SK-N-SH (cell line): ENCODE measurements at regions not wholly inside any gene's neighbourhood (a gene's known extent, or its start where the extent isn't known, plus 50 kb on each side); places are given as distances from the start of the nearest gene placed in this dataset.

ENCODE experiments used
- CTCF ChIA-PET: fragments of 300-600, 350-600 bp; formaldehyde crosslinking; extraction: SDS; loops from one replicate; lab custom pipeline; 2021; lab: Yijun Ruan, JAX
- POLR2A ChIA-PET: fragments of 350-600 bp; sonication (Branson Sonifier 250); formaldehyde crosslinking; extraction: SDS; loops from one replicate; lab custom pipeline; 2020; ENCODE audit warnings: antibody characterized with exemption, inconsistent platforms; lab: Yijun Ruan, JAX
- DNase-seq: peaks from one replicate; pipeline ENCODE4 v3.0.0; 2012
- H2AFZ ChIP-seq: fragments of 200-600 bp; sonication (generic); 2 replicates; pipeline ENCODE4 v1.8.1; 2016; ENCODE audit warnings: antibody characterized with exemption, mild to moderate bottlenecking, low read depth
- H3F3A ChIP-seq: fragments of 200-600 bp; sonication (generic); replicated peaks from 2 replicates; pipeline ENCODE3; 2016; ENCODE audit warnings: antibody characterized with exemption, mild to moderate bottlenecking; ENCODE audit not compliant: insufficient read depth
- H3K27ac ChIP-seq, 2 experiments: fragments of 200-500 bp in 1 of 2; fragments of 200-600 bp in 1 of 2; sonication (Bioruptor generic) in 1 of 2; sonication (generic), shearing (Covaris generic) in 1 of 2; 2 replicates each; pipeline versions ENCODE4 v1.5.1 to v1.6.1; 2014 to 2016; ENCODE audit warnings: low read depth in 2 of 2, inconsistent platforms in 1 of 2, low read length in 1 of 2, mild to moderate bottlenecking in 1 of 2, mixed read lengths in 1 of 2
- H3K27me3 ChIP-seq: fragments of 200-600 bp; sonication (generic), shearing (Covaris generic); 2 replicates; pipeline ENCODE4 v1.6.1; 2016; ENCODE audit warnings: mixed run types; ENCODE audit not compliant: insufficient read depth
- H3K36me3 ChIP-seq, 2 experiments: fragments of 200-500 bp in 1 of 2; fragments of 200-600 bp in 1 of 2; sonication (Bioruptor generic) in 1 of 2; sonication (generic) in 1 of 2; replicated peaks in 1 of 2; 2 replicates each; pipeline versions ENCODE3 to v1.5.1; 2014 to 2016; ENCODE audit warnings: low read length in 1 of 2, mild to moderate bottlenecking in 1 of 2; ENCODE audit not compliant: insufficient read depth in 2 of 2, control insufficient read depth in 1 of 2
- H3K4me1 ChIP-seq, 2 experiments: fragments of 200-500 bp in 1 of 2; fragments of 200-600 bp in 1 of 2; sonication (Bioruptor generic) in 1 of 2; sonication (generic), shearing (Covaris generic) in 1 of 2; 2 replicates each; pipeline versions ENCODE4 v1.5.1 to v1.6.1; 2014 to 2016; ENCODE audit warnings: low read depth in 1 of 2, low read length in 1 of 2, mixed run types in 1 of 2; ENCODE audit not compliant: insufficient read depth in 2 of 2, control insufficient read depth in 1 of 2
- H3K4me2 ChIP-seq: fragments of 200-600 bp; sonication (generic), shearing (Covaris generic); 2 replicates; pipeline ENCODE4 v1.6.1; 2017; ENCODE audit warnings: mixed run types
- H3K4me3 ChIP-seq, 2 experiments: fragments of 200-500 bp in 1 of 2; fragments of 200-600 bp in 1 of 2; sonication (Bioruptor generic) in 1 of 2; sonication (generic), shearing (Covaris generic) in 1 of 2; 2 replicates each; pipeline versions ENCODE4 v1.5.1 to v1.8.1; 2014 to 2016; ENCODE audit warnings: low read depth in 2 of 2, inconsistent platforms in 1 of 2, low read length in 1 of 2, mild to moderate bottlenecking in 1 of 2, mixed read lengths in 1 of 2, moderate library complexity in 1 of 2
- H3K79me2 ChIP-seq: fragments of 200-600 bp; sonication (generic); 2 replicates; pipeline ENCODE4 v1.8.1; 2017; ENCODE audit warnings: mild to moderate bottlenecking; ENCODE audit not compliant: insufficient read depth
- H3K9ac ChIP-seq: fragments of 200-600 bp; sonication (generic); 2 replicates; pipeline ENCODE4 v1.6.1; 2017; ENCODE audit warnings: mixed run types
- H3K9me2 ChIP-seq: fragments of 200-600 bp; sonication (generic); 2 replicates; pipeline ENCODE4 v1.6.1; 2017; ENCODE audit warnings: mixed run types
- H3K9me3 ChIP-seq: fragments of 200-600 bp; sonication (generic); 2 replicates; pipeline ENCODE4 v1.6.1; 2017; ENCODE audit warnings: mixed run types, mild to moderate bottlenecking, moderate library complexity
- H4K20me1 ChIP-seq: fragments of 200-600 bp; sonication (generic); 2 replicates; pipeline ENCODE4 v1.6.1; 2017; ENCODE audit warnings: mild to moderate bottlenecking, mixed run types; ENCODE audit not compliant: insufficient read depth
- ELF1 ChIP-seq: IDR thresholded peaks from 2 replicates; pipeline ENCODE4 v1.4.0; 2012
- EP300 ChIP-seq, 2 experiments: IDR thresholded peaks; 2 replicates each; pipeline versions ENCODE4 v1.4.0 to v1.6.1; 2012; ENCODE audit warnings: borderline replicate concordance in 1 of 2, low read depth in 1 of 2, low read length in 1 of 2
- FOSL2 ChIP-seq: IDR thresholded peaks from 2 replicates; pipeline ENCODE4 v1.4.0; 2012; ENCODE audit warnings: low read depth, mild to moderate bottlenecking, moderate library complexity, borderline replicate concordance
- FOXJ3 ChIP-seq: sonication (generic); formaldehyde crosslinking; IDR thresholded peaks from 2 replicates; pipeline ENCODE4 v1.5.1; 2020; ENCODE audit warnings: mild to moderate bottlenecking, missing genetic modification reagents
- GATA2 ChIP-seq: sonication (generic); formaldehyde crosslinking; IDR thresholded peaks from 2 replicates; pipeline ENCODE4 v1.5.0; 2020; ENCODE audit warnings: mild to moderate bottlenecking, missing genetic modification reagents
- IRF3 ChIP-seq: fragments of 150-350 bp; IDR thresholded peaks from 2 replicates; pipeline ENCODE4 v1.6.1; 2016; ENCODE audit warnings: mild to moderate bottlenecking, low read depth, low read length
- MXI1 ChIP-seq: IDR thresholded peaks from 2 replicates; pipeline ENCODE4 v1.6.1; 2012; ENCODE audit warnings: mild to moderate bottlenecking, low read depth, low read length, improper control_type of control experiment
- NFIC ChIP-seq: IDR thresholded peaks from 2 replicates; pipeline ENCODE4 v1.4.0; 2012; ENCODE audit warnings: borderline replicate concordance
- POLR2AphosphoS5 ChIP-seq: IDR thresholded peaks from 2 replicates; pipeline ENCODE4 v1.6.1; 2012; ENCODE audit warnings: low read depth, low read length
- REST ChIP-seq: IDR thresholded peaks from 2 replicates; pipeline ENCODE4 v1.6.1; 2012; ENCODE audit warnings: mild to moderate bottlenecking, low read depth, low read length, moderate library complexity
- RXRA ChIP-seq: IDR thresholded peaks from 2 replicates; pipeline ENCODE4 v1.4.0; 2012; ENCODE audit warnings: low read depth, mild to moderate bottlenecking, borderline replicate concordance
- SIN3A ChIP-seq: IDR thresholded peaks from 2 replicates; pipeline ENCODE4 v1.6.1; 2012; ENCODE audit warnings: low read depth, mild to moderate bottlenecking, low read length, moderate library complexity, borderline replicate concordance
- TAF1 ChIP-seq: IDR thresholded peaks from 2 replicates; pipeline ENCODE4 v1.6.1; 2012; ENCODE audit warnings: low read depth, mild to moderate bottlenecking, low read length, moderate library complexity, borderline replicate concordance
- USF1 ChIP-seq: IDR thresholded peaks from 2 replicates; pipeline ENCODE4 v1.4.0; 2012; ENCODE audit warnings: low read depth, borderline replicate concordance
- YY1 ChIP-seq: IDR thresholded peaks from 2 replicates; pipeline ENCODE4 v1.4.0; 2012; ENCODE audit warnings: low read depth, mild to moderate bottlenecking

GRCh38 chr5:164898705-164899104 lies 1393.3 kb downstream of the MAT2B start:
- Histone ChIP-seq H3K4me3 (no peak overlapping the region), H3K4me1 (no peaks in the 10 kb centered on the region), H2AFZ (no peak overlapping the region), H3F3A (no peaks in the 10 kb centered on the region), H3K9ac (no peak overlapping the region)
- TF ChIP-seq REST (no peak), TAF1 (no peak), USF1 (no peak), NFIC (no peak), SIN3A (no peak), MXI1 (no peak), YY1 (no peak), FOXJ3 (no peak), RXRA (no peak), EP300 (IDR thresholded peaks at IDR 0.05; ENCODE audit: borderline replicate concordance in 1 of 2, low read depth in 1 of 2, low read length in 1 of 2) (no peak), POLR2AphosphoS5 (no peak), GATA2 (CRISPR knock-in tag) (no peak), IRF3 (no peak), FOSL2 (no peak), ELF1 (no peak)
- TF ChIP-seq, all 33 proteins: peak for 0
- Histone ChIP-seq H3K27ac (no peak overlapping the region), H3K9me3 (peaks cover 8% of the 10 kb centered on the region; the same call in 1 of the 2 replicates), H3K27me3 (no peaks in the 10 kb centered on the region), H3K9me2 (no peaks in the 10 kb centered on the region), H3K4me2 (no peak overlapping the region), H3K79me2 (no peaks in the 10 kb centered on the region), H4K20me1 (no peaks in the 10 kb centered on the region), H3K36me3 (no peaks in the 10 kb centered on the region)
- DNase-seq, result no peak
- ChIA-PET CTCF (no interaction called here), POLR2A (no interaction called here)
